NCI-H2196 (cell line): ENCODE measurements at regions not wholly inside any gene's neighbourhood (a gene's known extent, or its start where the extent isn't known, plus 50 kb on each side); places are given as distances from the start of the nearest gene placed in this dataset.
"Not testable (repeated sequence)": the region's sequence is repeated elsewhere in the genome, so short reads cannot be mapped to it uniquely, and the experiment has no call there.

Experiments
- DNase-seq: peaks from one replicate; lab custom pipeline; 2025; ENCODE audit not compliant: unreplicated experiment; lab: John Stamatoyannopoulos, UW

DNA sequence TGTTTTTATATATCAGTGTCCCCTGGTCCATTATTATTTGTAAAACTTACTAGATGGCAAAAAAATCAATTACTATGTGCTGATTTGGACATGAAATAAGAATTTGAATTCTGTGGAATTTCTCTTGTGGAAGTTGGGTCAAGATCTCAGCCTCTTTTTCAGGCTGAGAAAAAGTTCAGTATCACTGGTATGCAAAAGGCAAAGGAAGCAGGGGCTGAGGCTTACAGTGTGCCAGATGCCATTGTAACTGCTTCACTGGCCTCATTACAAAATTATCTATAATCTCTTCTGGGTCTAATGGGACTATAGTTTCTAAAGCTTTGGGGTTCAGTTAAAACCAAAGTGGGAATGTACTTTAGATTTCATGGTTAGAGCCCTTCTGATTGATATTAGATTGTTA, 125.9 kb upstream of the SLC7A14 start:
- DNase-seq: no peak

GRCh38 chr3:170709046-170709445, 123.2 kb upstream of the SLC7A14 start:
- DNase-seq: no peak

DNA sequence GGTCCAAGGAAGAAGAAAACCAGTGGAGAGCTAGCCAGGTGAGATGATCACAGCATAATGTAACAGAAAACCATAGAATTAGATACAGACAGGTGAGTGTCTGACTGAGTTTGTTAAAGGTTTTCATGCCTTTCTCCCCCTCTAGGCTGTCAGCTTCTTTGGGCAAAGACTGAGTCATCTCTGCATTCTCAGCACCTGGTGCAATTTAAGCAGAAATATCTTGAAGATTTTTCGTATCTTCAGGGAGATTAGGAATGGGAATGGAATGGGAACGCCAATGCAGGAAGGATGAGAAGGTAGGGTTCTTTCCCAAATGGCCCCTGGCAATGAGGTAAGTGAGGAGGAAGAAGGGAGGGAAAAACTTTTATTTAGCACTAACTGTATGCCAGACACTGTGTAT, 122.0 kb upstream of the SLC7A14 start:
- DNase-seq: no peak

GRCh38 chr3:170705131-170705530, 119.3 kb upstream of the SLC7A14 start:
- no peak for DNase-seq

- DNase-seq: no peak
Observed at GRCh38 chr3:170703121-170703588, 117.3 kb upstream of the SLC7A14 start.

DNA sequence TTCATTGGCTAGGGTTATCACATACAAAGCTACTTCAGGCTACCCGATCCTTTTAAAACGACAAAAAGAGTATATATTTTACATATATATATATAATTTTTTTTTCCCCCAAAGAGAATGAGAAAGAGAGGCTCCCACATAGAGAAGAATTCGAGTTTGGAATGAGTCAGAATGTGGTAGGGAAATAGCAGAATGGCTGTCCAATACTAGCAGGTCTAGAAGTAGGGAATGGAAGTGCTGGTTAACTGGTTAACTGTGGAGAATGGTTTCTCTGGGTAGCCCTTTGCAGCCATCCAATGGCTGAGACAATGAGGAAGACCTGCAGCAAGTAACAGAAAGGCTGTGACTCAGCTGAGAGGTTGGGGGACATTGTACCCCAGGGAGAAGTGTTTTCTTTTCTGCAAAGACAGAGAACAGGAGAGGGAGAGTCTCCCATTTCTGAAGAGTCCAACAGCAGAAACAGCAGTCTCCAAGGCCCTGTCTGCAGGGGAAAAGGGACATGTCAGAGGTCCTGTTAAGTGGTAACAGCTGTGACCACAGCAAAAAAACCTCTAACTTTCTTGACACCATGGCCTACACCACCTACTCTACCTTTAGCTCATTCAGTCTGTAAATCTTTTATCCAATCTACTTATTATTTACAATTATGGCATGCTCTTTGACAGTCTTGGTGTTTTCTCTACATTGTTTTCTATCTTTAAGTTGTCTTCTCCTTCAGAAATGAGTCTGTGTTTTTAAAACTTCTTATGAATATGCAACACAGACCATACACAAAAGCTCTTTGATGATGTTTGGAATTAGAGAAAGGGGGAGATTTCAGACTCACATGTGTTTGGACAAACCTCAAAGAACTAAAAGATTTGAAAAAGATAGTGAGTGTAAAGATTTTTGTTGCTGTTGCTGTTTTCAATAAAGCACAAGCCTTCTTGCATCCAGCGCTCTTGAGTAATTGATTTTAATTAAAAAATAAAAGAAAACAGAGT, 116.1 kb upstream of the SLC7A14 start:
- no peak for DNase-seq

DNA sequence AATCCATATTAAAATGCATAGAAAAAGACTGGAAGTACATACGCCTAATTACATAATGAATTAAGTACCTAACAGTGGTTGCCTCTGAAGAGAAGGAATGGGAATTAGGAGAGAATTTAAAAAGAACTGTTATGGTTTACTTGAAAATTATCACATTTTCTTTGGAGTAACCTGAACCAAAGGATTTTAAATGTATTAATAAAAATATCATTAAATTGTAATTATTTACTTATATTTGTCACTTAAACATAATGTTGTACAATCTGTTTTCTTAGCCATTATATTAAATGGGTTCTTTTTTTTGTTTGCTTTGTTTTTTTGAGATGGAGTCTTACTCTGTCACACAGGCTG, 114.2 kb upstream of the SLC7A14 start:
- no peak for DNase-seq

- DNase-seq: no peak
Observed at GRCh38 chr3:170699158-170700053, 113.5 kb upstream of the SLC7A14 start.

GRCh38 chr3:170697908-170698307, 112.0 kb upstream of the SLC7A14 start:
- peak; percentile 26 for DNase-seq

- no peak for DNase-seq
Observed at GRCh38 chr3:170697131-170697530, 111.3 kb upstream of the SLC7A14 start.

DNA sequence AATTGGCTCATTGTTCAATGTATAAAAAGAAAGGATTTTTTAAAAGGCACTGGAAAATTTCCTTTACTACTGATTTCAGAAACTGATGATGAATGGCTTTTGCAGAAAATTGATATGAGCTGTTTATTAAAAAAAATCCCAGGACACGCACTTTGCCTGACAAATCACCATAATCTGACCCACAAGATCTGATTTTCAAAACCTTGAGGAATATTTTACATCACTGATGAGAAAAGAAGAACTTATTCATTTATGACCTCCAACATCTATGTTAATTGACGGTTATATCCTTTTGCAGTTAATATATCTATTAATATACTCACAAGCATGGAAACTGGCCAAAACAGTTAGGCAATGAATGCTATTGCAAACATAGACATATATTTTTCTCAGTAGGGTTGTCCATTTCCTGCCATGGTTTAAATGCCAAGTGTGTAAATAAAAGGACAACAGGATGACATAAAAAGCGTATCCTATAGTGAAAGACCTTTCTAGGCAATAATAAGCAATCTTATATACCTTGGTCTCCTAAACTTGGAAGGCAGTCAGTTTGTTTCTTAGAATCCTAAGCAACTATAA, 109.7 kb upstream of the SLC7A14 start:
- DNase-seq: no peak

DNA sequence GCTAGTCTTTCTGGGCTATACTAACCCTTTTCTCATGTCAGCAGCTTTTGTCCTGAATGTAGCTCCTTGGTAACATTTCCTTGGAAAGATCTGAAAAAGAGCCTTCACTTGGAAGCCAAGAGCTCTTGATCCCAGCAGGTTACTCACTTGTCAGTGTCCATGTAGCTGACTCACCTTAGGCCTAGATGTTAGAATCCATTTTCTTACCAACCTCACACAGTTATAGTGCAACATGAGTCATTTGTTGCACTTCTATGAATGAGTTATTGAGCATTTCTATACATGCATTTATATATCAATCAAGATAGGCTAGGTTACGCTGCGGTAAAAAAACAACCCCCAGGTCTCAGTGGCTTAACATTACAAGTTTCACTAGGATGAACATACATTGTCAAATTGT, 106.8 kb upstream of the SLC7A14 start:
- no peak for DNase-seq

DNA sequence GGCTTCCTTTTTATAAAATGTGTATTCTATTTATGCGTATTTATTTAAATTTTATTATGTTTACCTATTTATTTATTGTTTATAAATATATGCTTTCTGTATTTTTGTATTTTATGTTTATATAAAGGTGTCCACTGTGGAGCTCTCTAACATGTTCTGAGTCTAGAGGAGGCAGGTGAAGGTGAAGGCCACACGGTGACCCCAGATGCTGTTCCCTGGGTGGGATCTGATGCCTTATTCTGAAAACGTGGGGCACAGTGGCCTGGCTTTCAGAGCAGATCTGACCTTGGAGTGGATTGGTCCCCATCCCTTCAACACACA, 104.7 kb upstream of the SLC7A14 start:
- no peak for DNase-seq

DNA sequence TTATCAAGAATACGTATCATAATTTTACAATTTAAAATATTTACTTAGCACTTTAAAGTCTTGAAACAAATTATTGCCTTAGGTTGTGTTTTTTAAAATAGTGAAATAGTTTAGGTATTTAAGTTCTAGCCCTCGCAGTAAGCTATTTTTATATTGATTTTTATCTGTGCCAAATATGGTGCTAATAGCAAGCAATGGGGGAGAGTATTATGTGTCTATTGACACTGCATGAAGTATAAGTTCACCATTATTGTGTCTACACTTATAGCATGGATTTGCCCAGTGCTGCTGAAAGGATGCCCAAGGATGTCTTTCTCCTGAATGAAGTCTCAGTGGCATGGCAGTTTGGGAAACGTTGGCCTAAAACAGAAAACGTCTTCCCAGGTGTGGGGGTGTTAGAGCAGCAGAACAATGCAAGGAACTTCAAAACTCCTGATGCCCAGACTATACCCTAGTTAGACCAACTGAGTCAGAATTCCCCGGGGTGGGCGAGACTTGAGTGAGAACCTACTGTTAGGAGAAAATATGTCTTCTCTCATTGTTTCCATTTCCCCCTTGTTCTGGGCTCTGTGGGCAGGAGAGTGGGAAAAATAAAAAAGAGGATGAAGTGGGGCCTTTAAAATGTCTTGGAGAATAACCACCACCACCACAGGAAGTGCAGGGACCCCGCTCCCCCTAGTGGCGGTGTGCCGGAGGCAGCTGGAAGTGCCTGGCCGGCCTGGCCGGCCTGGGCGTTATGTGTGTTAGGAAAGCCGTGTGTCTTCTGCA, 104.2 kb upstream of the SLC7A14 start:
- peak; percentile 34 for DNase-seq

DNA sequence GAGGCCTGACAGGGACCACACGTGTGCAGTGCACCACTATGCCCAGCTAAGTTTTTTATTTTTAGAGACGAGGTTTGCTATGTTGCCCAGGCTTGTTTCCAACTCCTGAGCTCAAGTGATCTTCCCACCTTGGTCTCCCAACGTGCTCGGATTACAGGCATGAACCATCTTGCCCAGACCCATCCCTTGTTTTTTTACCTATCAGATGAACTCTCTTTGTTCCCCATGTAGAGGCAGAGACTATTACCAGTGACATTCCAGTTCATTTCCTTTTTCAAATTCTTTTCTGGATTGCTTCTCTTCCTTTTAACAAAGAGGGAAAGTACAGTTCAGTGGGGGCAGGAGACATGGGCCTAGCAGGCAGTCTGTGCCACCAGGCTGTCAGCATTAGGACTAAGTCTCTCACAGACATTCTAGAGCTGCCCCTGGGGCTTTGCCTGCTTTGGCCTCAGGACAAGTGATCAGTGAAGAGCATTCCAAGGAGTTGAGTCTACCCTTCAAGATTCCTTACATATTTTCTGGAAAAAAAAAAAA, 103.5 kb upstream of the SLC7A14 start:
- DNase-seq: peak; percentile 38

- not testable (repeated sequence) for DNase-seq
Observed at GRCh38 chr3:170688222-170688621, 102.3 kb upstream of the SLC7A14 start.

DNA sequence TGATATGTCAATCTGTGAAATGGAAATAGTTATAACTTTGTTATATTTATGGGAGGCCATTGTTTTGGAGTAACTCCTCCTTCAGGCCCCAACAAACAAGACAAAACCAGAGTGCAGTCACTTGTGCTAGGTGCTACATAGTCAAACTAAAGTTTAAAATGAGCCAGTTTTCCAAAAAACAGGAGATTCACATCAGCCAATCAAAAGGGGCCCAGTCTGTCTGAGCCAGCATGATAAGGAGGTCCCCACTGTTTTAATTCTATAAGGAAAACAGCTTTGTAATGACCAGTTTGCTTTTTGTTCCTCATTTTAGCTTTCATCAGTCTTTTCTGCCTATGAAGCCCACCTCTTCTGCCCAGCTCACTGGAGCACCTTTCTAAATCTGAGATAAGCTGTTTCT, 94.7 kb upstream of the SLC7A14 start:
- DNase-seq: no peak

- no peak for DNase-seq
Observed at GRCh38 chr3:170679190-170679589, 93.3 kb upstream of the SLC7A14 start.

GRCh38 chr3:170670504-170670903, 84.6 kb upstream of the SLC7A14 start:
- no peak for DNase-seq

DNA sequence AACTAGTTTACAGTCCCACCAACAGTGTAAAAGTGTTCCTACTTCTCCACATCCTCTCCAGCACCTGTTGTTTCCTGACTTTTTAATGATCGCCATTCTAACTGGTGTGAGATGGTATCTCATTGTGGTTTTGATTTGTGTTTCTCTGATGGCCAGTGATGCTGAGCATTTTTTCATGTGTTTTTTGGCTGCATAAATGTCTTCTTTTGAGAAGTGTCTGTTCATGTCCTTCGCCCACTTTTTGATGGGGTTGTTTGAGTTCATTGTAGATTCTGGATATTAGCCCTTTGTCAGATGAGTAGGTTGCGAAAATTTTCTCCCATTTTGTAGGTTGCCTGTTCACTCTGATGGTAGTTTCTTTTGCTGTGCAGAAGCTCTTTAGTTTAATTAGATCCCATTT, 77.1 kb upstream of the SLC7A14 start:
- not testable (repeated sequence) for DNase-seq

DNA sequence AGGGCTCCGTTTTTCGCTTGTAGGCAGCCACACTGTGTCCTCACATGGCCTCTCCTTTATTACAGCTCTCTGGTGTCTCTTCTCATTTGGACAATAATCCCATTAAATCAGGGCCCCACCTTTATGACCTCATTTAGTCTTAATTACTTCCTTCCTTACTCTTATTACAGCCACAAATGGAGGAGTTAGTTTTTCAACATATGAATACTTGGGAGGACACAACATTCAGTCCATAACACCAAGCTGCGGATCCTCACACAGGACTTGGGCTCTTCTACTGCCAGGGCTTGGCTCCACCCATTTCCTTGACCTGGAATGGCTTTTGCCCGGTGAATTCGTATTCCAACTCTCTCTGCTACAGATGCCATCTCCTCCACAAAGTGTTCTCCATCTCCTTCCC, 74.3 kb upstream of the SLC7A14 start:
- DNase-seq: no peak
